ENCODE measurements at regions not wholly inside any gene's neighbourhood (a gene's known extent, or its start where the extent isn't known, plus 50 kb on each side); places are given as distances from the start of the nearest gene placed in this dataset.
"Not testable (repeated sequence)": the region's sequence is repeated elsewhere in the genome, so short reads cannot be mapped to it uniquely, and the experiment has no call there.

GRCh38 chr6:28838634-28839442 lies 84.9 kb downstream of the TRIM27 start:
- peak overlapping the region; percentile 79 for H3K4me2 ChIP-seq
- peak overlapping the region; percentile 56 for H3K27ac ChIP-seq
- no peaks in the 10 kb centered on the region for H3K79me2 ChIP-seq (ENCODE audit: insufficient read depth, low read depth)
- H3K36me3 ChIP-seq (ENCODE audit: insufficient read depth): no peaks in the 10 kb centered on the region
- H3K4me1 ChIP-seq (ENCODE audit: low read depth, poor library complexity, severe bottlenecking): peaks cover 13% of the 10 kb centered on the region
- peak overlapping the region; percentile 97 for H2AFZ ChIP-seq (ENCODE audit: low read depth)
- no peaks in the 10 kb centered on the region for H4K20me1 ChIP-seq (ENCODE audit: insufficient read depth)
- TF ChIP-seq CTCF (conservative IDR thresholded peaks at IDR 0.05; ENCODE audit: low read depth, low read length): peak; percentile 78
- no peaks in the 10 kb centered on the region for H3K27me3 ChIP-seq (ENCODE audit: insufficient read depth, low read depth)
- H3K9ac ChIP-seq: peak overlapping the region; percentile 40; the same call in 1 of the 2 replicates
- peak overlapping the region; percentile 44 for H3K4me3 ChIP-seq (IDR thresholded peaks at IDR 0.05; ENCODE audit: insufficient read depth, low read depth, low read length)

GRCh38 chr6:28839443-28840120 lies 84.2 kb downstream of the TRIM27 start:
- Histone ChIP-seq H2AFZ (ENCODE audit: low read depth) (peak overlapping the region; percentile 97), H3K9ac (peak overlapping the region; percentile 40; the same call in 1 of the 2 replicates)

GRCh38 chr6:28841290-28841689 lies 82.5 kb downstream of the TRIM27 start:
- H2AFZ ChIP-seq (ENCODE audit: low read depth): no peak overlapping the region
- no peak overlapping the region for H3K9ac ChIP-seq
- H3K36me3 ChIP-seq (ENCODE audit: insufficient read depth): no peaks in the 10 kb centered on the region
- peaks cover 13% of the 10 kb centered on the region for H3K4me1 ChIP-seq (ENCODE audit: low read depth, poor library complexity, severe bottlenecking)
- H3K79me2 ChIP-seq (ENCODE audit: insufficient read depth, low read depth): no peaks in the 10 kb centered on the region
- H4K20me1 ChIP-seq (ENCODE audit: insufficient read depth): no peaks in the 10 kb centered on the region
- no peak overlapping the region for H3K27ac ChIP-seq
- H3K27me3 ChIP-seq (ENCODE audit: insufficient read depth, low read depth): no peaks in the 10 kb centered on the region
- H3K4me2 ChIP-seq: no peak overlapping the region
- TF ChIP-seq CTCF (conservative IDR thresholded peaks at IDR 0.05; ENCODE audit: low read depth, low read length): no peak
- H3K4me3 ChIP-seq (IDR thresholded peaks at IDR 0.05; ENCODE audit: insufficient read depth, low read depth, low read length): no peak overlapping the region

More at GRCh38 chr6:28839443-28840120, 84.2 kb downstream of the TRIM27 start:
- Histone ChIP-seq H3K4me1 (ENCODE audit: low read depth, poor library complexity, severe bottlenecking) (peaks cover 13% of the 10 kb centered on the region), H3K79me2 (ENCODE audit: insufficient read depth, low read depth) (no peaks in the 10 kb centered on the region), H3K4me3 (IDR thresholded peaks at IDR 0.05; ENCODE audit: insufficient read depth, low read depth, low read length) (no peak overlapping the region), H3K27ac (no peak overlapping the region), H3K36me3 (ENCODE audit: insufficient read depth) (no peaks in the 10 kb centered on the region), H4K20me1 (ENCODE audit: insufficient read depth) (no peaks in the 10 kb centered on the region), H3K27me3 (ENCODE audit: insufficient read depth, low read depth) (no peaks in the 10 kb centered on the region), H3K4me2 (peak overlapping the region; percentile 79)
- TF ChIP-seq CTCF (conservative IDR thresholded peaks at IDR 0.05; ENCODE audit: low read depth, low read length): no peak

GRCh38 chr6:28848756-28849155 lies 75.0 kb downstream of the TRIM27 start:
- not testable (repeated sequence) for H3K4me3 ChIP-seq (IDR thresholded peaks at IDR 0.05; ENCODE audit: insufficient read depth, low read depth, low read length); H3K27ac ChIP-seq; H2AFZ ChIP-seq (ENCODE audit: low read depth); H4K20me1 ChIP-seq (ENCODE audit: insufficient read depth); H3K4me2 ChIP-seq; H3K36me3 ChIP-seq (ENCODE audit: insufficient read depth); H3K27me3 ChIP-seq (ENCODE audit: insufficient read depth, low read depth); H3K9ac ChIP-seq; H3K79me2 ChIP-seq (ENCODE audit: insufficient read depth, low read depth); H3K4me1 ChIP-seq (ENCODE audit: low read depth, poor library complexity, severe bottlenecking)

Measured in KMS-11 (cell line).